ENCODE measurements at regions not wholly inside any gene's neighbourhood (a gene's known extent, or its start where the extent isn't known, plus 50 kb on each side); places are given as distances from the start of the nearest gene placed in this dataset.

- TF ChIP-seq CTCF (conservative IDR thresholded peaks at IDR 0.05) (no peak), ZFX (IDR thresholded peaks at IDR 0.05) (no peak)
Measured at GRCh38 chr5:124231802-124232201, 514.6 kb downstream of the ZNF608 start.
